M059J (cell line): ENCODE measurements at regions not wholly inside any gene's neighbourhood (a gene's known extent, or its start where the extent isn't known, plus 50 kb on each side); places are given as distances from the start of the nearest gene placed in this dataset.

Experiments used
- DNase-seq: peaks from one replicate; pipeline ENCODE4 v3.0.0-alpha.2; 2012; ENCODE audit warnings: low read depth

DNA sequence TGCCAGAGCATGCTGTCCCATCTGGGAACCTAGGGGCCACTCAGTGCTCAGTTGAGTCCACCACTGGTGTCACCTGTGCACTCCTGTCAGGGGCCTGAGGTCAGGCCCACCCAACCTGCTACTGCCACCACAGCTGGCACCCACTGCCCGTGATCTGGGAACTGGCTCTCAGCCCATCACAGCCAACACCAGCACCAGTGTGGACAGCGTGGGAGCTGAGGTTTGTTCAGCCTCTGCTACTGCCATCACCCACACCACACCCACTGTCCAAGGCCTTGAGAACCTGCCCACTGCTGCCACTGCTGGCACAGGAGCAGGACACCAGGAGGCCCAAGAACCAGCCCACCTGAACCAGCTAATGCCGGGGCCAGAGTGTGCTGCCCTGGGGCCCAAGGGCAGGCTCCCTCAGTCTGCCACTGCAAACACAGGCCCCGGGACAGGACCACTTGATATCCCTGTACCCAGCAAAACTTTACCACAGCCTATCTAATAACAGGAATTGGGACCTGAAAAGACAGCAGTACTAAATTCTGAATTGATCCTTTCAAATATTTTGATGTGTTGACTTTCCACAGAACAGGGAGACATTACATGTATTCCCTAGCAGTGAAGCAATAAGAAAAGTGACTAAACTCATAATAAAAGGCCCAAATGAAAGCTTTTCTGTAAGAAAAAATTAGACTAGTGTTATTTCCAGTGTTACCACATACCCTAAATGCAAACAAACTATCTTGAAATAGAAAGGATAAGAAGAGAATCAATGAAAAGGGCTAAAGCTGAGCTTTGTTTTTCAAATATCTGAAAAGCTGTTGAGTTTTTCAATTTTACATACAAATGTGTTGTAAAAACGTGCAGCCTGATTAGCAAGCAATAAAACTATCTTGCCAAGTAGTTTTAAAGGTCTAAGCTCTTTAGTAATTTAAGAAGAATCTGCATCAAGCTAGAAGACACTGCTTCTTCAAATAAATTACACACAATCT is 640.7 kb downstream of the METTL4 start:
- DNase-seq = no peak

GRCh38 chr18:1952486-1952885 is 618.8 kb downstream of the METTL4 start:
- no peak for DNase-seq

- no peak for DNase-seq
These were observed 616.6 kb downstream of the METTL4 start for GRCh38 chr18:1954583-1955312.

DNA sequence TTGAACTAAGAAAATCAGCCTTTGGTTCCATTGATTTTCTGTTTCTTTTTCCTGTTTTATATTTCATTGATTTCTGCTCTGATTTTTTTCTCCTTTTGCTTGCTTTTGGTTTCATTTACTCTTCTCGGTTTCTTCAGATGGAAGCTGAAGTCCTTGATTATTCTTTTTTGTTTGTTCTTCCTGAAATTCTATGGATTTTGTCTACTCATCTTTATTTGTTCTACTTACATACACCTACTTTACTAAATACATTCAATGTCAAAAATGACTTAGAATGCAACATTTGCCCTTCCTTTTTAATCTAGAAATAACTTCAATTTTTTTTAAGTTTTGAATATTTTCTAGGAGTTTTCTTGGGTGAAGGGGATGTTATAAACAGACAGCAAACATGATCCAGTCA is 612.5 kb downstream of the METTL4 start:
- no peak for DNase-seq

DNA sequence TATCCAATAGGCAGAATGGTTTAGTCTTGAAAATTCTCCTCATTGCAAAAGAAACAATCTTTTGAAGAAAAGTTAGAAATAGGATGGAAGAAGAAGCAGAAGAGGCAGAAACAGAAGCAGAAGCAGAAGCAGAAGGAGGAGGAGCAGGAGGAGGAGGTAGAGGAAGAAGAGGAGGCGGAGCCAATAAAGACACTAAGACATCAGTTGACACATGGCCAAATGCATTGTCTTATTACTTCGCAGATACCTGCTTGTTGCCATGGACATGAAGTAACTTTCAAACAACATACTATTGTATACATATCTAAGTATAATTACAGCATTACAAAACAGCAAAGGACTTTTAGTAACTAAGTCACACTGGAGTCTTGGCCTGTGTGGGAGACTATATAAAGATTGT is 606.3 kb downstream of the METTL4 start:
- DNase-seq = no peak

GRCh38 chr18:1965541-1965940 is 605.8 kb downstream of the METTL4 start:
- no peak for DNase-seq

GRCh38 chr18:1968801-1969498 is 602.4 kb downstream of the METTL4 start:
- DNase-seq = no peak

GRCh38 chr18:1976484-1976883 is 594.8 kb downstream of the METTL4 start:
- no peak for DNase-seq

GRCh38 chr18:1982056-1982455 is 589.2 kb downstream of the METTL4 start:
- DNase-seq = no peak

DNA sequence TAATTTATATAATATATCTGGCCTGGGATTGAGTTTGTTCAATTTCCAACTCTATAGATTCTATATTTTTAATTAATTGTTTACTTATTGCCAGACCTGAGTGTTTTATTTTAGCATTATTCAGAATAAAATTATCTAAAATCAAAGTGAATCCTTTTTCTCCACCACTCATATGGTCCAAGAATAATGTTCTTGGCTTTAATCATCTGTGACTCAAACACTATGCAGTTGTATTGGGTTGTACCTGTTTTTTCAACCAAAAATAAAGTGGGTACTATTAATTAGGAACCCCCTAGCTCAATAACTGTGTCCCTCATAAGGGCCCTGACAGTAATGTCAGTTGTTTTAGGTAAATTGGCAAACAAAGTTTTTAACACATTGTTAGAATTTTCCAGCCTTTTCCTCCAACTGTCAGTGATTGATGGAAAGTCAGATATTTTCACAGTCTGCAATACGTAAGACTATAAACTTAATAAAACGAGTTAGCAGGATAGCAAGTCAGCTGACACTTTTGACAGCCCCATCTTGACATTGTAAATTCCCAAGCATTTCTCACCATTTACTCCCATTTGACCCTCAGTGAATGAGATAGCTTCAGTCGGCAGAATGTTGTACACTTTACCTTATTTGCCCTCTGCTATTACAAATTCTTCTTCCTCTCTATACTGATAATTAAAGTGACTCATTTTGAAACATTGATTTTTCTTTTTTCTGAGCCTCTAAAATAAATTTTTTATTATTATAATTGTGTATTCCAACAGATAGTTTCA is 587.4 kb downstream of the METTL4 start:
- no peak for DNase-seq

- DNase-seq = no peak
These were observed 577.4 kb downstream of the METTL4 start for GRCh38 chr18:1993866-1994265.

DNA sequence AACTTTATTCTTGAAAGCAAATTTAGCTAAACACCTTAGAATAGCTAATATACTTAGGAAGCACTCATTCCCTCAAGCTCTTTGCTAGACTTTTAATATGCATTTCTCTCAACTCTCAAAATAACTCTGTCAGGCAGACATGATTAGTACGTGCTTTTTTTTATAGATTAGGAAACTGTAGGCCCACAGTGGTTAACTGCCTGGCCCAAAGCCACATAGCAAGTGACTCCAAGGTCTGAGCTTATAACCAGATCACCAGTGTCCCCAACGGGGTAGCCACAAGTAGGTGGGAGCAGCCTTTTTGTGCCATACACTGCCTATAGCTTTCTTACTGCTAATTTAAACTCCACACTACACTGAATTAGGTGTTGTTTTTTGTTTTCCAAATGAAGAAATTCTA is 576.8 kb downstream of the METTL4 start:
- no peak for DNase-seq

DNA sequence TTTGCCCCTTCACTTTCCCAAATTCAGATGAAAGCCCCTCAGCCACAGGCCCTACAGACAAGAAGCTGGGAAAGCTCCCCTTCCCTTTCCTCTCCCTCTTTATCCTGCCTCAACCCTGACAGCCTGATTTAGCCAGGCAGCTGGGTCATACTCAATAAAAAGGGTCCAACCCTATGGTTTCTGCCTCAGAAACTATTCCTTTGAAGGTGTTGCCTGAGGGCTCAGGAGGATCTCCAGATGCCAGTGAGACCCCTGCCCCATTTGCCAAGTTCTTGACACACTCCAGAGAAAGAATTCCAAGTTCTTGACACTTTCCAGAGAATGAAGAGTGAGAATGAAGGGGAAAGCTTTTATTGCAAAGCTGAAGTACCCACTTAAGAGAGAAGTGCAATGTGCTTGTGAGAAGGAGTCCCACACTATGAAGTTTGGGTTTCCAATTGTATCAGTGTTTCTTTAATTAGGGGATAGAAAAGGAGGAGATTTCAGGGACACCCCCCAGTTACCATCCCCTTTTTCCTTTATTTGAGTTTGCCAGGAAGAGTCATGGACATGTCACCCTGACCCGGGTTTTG is 576.2 kb downstream of the METTL4 start:
- no peak for DNase-seq

- no peak for DNase-seq
These were observed 573.2 kb downstream of the METTL4 start for GRCh38 chr18:1998121-1998520.

- no peak for DNase-seq
These were observed 571.9 kb downstream of the METTL4 start for GRCh38 chr18:1999387-1999786.

GRCh38 chr18:2002151-2002550 is 569.2 kb downstream of the METTL4 start:
- no peak for DNase-seq

- no peak for DNase-seq
These were observed 568.7 kb downstream of the METTL4 start for GRCh38 chr18:2002604-2003003.

GRCh38 chr18:2009942-2010697 is 561.2 kb downstream of the METTL4 start:
- DNase-seq = no peak

GRCh38 chr18:2027016-2027415 is 544.3 kb downstream of the METTL4 start:
- DNase-seq = peak; percentile 47

- no peak for DNase-seq
These were observed 543.5 kb downstream of the METTL4 start for GRCh38 chr18:2027756-2028155.
